Esophagus squamous epithelium (tissue), 5 donors: ENCODE measurements at regions not wholly inside any gene's neighbourhood (a gene's known extent, or its start where the extent isn't known, plus 50 kb on each side); places are given as distances from the start of the nearest gene placed in this dataset.

ENCODE experiments used
- DNase-seq: peaks from one replicate; lab custom pipeline; 2025; lab: John Stamatoyannopoulos, UW
- H3K27ac ChIP-seq, 4 donors: fragments of 200-600 bp; sonication (generic); one replicate each; pipeline ENCODE4 v1.5.1; 2016 to 2019; ENCODE audit warnings: mild to moderate bottlenecking in 1 of 4
- H3K27me3 ChIP-seq, 4 donors: fragments of 200-600 bp; sonication (generic); 1 replicate in 3 of 4; 2 replicates in 1 of 4; pipeline versions ENCODE4 v1.5.1 to v1.6.0; 2017 to 2021; ENCODE audit warnings: antibody characterized with exemption in 1 of 4
- H3K36me3 ChIP-seq, 3 donors: fragments of 200-600 bp; sonication (generic); one replicate each; pipeline ENCODE4 v1.5.1; 2016 to 2019
- H3K4me1 ChIP-seq, 3 donors: fragments of 200-600 bp; sonication (generic); one replicate each; pipeline ENCODE4 v1.5.1; 2017 to 2019
- H3K4me3 ChIP-seq, 4 donors: fragments of 200-600 bp; sonication (generic); 1 replicate in 3 of 4; 2 replicates in 1 of 4; pipeline ENCODE4 v1.5.1; 2016 to 2019; ENCODE audit warnings: mild to moderate bottlenecking in 2 of 4, moderate library complexity in 1 of 4
- H3K9me3 ChIP-seq, 3 donors: fragments of 200-600 bp; sonication (generic); one replicate each; pipeline ENCODE4 v1.5.1; 2016 to 2019
- POLR2A ChIP-seq, 4 donors: fragments of 450-650 bp; IDR thresholded peaks; one replicate each; pipeline ENCODE4 v1.6.1; 2017; ENCODE audit warnings: antibody characterized with exemption in 4 of 4, mild to moderate bottlenecking in 4 of 4, moderate library complexity in 3 of 4
- WGBS, 2 donors: methylation state at CpG; one replicate each; pipeline ENCODE4 v1.1.5; 2018; 5-methylcytosine and 5-hydroxymethylcytosine counted together
- intact Hi-C: fragments of 100-400 bp; cut with DNase I; formaldehyde crosslinking; loops from one replicate; pipeline ENCODE4 v1.15.0; 2022
- TF ChIP-seq, protein P1 (sequence below), 6 experiments: fragments of 450-650 bp in 4 of 6; fragments of 200-600 bp in 2 of 6; sonication (generic) in 2 of 6; IDR thresholded peaks; one replicate each; pipeline ENCODE4 v1.5.1; 2016 to 2019; ENCODE audit warnings: antibody characterized with exemption in 6 of 6, mild to moderate bottlenecking in 4 of 6, moderate library complexity in 4 of 6
- donor health status: DM: yes; HTN: yes; CAD: no.

GRCh38 chr1:218079820-218080219 lies 205.3 kb upstream of the RRP15 start:
- Histone ChIP-seq H3K27ac (no peak overlapping the region), H3K4me1 (no peaks in the 10 kb centered on the region), H3K4me3 (no peak overlapping the region), H3K9me3 (no peaks in the 10 kb centered on the region), H3K27me3 (no peaks in the 10 kb centered on the region), H3K36me3 (no peaks in the 10 kb centered on the region)
- no peak for TF ChIP-seq POLR2A (IDR thresholded peaks at IDR 0.05)
- TF ChIP-seq, protein P1, sequence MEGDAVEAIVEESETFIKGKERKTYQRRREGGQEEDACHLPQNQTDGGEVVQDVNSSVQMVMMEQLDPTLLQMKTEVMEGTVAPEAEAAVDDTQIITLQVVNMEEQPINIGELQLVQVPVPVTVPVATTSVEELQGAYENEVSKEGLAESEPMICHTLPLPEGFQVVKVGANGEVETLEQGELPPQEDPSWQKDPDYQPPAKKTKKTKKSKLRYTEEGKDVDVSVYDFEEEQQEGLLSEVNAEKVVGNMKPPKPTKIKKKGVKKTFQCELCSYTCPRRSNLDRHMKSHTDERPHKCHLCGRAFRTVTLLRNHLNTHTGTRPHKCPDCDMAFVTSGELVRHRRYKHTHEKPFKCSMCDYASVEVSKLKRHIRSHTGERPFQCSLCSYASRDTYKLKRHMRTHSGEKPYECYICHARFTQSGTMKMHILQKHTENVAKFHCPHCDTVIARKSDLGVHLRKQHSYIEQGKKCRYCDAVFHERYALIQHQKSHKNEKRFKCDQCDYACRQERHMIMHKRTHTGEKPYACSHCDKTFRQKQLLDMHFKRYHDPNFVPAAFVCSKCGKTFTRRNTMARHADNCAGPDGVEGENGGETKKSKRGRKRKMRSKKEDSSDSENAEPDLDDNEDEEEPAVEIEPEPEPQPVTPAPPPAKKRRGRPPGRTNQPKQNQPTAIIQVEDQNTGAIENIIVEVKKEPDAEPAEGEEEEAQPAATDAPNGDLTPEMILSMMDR (IDR thresholded peaks at IDR 0.05), result no peak
- intact Hi-C loops, result no loop called here
- 71 to 78% methylated on average over 5 of the region's 5 CpGs for WGBS, 2 donors
- no peak for DNase-seq

DNA sequence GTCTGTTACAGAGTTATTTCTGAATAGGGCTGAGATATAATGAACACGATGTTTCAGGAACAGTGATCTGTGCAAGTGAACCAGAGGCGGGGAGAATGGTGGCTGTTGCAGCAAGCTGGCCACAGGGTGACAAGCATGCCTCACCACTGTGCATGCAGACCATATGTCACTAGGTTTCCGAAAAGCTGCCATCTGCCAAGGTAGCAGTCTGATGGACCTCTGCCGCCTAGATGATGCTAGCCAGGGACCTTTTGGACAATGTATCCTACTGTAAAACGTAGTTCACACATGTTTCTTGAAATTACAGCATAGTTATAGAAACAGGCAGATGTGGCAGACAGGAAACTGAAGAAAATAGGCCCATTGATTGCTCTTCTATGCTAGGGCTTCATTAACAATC lies 204.2 kb upstream of the RRP15 start:
- DNase-seq, result no peak
- TF ChIP-seq, protein P1 (IDR thresholded peaks at IDR 0.05), result no peak
- TF ChIP-seq POLR2A (IDR thresholded peaks at IDR 0.05), result no peak
- H3K4me3 ChIP-seq, result no peak overlapping the region
- no peaks in the 10 kb centered on the region for H3K9me3 ChIP-seq
- intact Hi-C loops, result no loop called here
- no peak overlapping the region for H3K27ac ChIP-seq
- no peaks in the 10 kb centered on the region for H3K4me1 ChIP-seq
- H3K27me3 ChIP-seq, result no peaks in the 10 kb centered on the region
- 69 to 71% methylated on average over 5 of the region's 5 CpGs for WGBS, 2 donors
- H3K36me3 ChIP-seq, result no peaks in the 10 kb centered on the region

DNA sequence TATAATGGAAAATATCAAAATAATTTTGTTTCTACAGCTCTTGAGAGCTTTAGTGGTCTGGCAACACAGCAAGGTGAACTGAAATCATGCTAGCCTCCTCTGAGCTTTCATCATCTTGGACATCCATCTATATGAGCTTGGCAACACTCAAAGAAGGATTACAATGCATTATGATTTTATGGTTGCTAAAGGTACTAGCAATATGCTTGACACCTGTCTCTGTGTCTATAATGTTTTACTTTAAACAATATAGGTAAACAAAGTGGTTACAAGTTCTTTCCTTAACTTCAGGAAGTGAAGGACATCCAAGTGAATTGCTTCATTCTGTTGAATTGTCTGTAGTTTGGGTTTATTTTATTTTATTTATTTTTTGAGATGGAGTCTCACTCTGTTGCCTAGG lies 203.7 kb upstream of the RRP15 start:
- Histone ChIP-seq H3K9me3 (no peaks in the 10 kb centered on the region), H3K4me1 (no peaks in the 10 kb centered on the region), H3K27ac (no peak overlapping the region), H3K36me3 (no peaks in the 10 kb centered on the region), H3K4me3 (no peak overlapping the region), H3K27me3 (no peaks in the 10 kb centered on the region)
- TF ChIP-seq POLR2A (IDR thresholded peaks at IDR 0.05), result no peak
- TF ChIP-seq, protein P1 (IDR thresholded peaks at IDR 0.05), result no peak
- intact Hi-C loops, result no loop called here
- DNase-seq, result no peak

DNA sequence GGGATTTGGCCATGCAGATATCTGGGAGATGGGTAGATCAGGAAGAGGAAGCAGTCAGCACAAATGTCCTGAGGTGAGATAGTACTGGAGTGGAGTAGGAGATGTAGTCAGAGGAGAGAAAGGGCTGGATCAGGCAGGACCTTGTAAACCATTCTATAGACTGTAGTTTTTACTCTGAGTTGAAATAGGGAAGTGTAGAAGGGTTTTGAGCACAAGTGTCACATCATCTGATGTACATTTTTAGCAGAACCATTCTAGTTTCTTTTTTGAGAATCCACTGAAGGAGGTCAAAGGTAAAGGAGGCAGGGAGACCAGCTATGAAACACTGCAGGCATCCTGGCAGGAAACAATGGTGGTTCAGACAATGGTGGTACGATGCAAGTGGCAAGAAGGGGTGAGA lies 194.6 kb upstream of the RRP15 start:
- no peaks in the 10 kb centered on the region for H3K4me1 ChIP-seq
- no peaks in the 10 kb centered on the region for H3K27me3 ChIP-seq
- no peak overlapping the region for H3K4me3 ChIP-seq
- no peaks in the 10 kb centered on the region for H3K9me3 ChIP-seq
- no peaks in the 10 kb centered on the region for H3K36me3 ChIP-seq
- TF ChIP-seq, protein P1 (IDR thresholded peaks at IDR 0.05), result no peak
- TF ChIP-seq POLR2A (IDR thresholded peaks at IDR 0.05), result no peak
- H3K27ac ChIP-seq, result no peak overlapping the region
- DNase-seq, result no peak
- WGBS, 2 donors, result 64 to 71% methylated on average over 1 of the region's 1 CpG
- intact Hi-C loops, result no loop called here

DNA sequence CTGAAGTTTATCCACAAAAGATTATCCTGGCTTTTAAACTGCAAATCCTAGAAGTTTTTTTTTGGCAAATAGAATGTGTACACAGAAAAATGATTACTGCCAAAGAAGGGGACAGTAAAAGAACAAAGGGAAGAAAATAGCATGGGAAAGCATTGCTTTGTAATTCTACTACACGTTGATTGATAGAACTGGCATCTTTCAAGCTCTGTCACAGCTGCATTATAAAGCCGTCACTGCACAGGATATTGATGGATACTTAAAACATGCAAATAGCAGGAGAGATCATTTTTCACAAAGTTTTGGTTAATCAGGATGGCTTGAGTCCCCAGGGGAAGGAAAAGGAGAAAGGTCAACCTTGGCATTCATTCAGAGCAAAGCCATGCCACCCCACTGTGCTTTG lies 183.7 kb upstream of the RRP15 start:
- Histone ChIP-seq H3K4me1 (no peaks in the 10 kb centered on the region), H3K36me3 (no peaks in the 10 kb centered on the region), H3K9me3 (no peaks in the 10 kb centered on the region), H3K27ac (no peak overlapping the region), H3K4me3 (no peak overlapping the region), H3K27me3 (no peaks in the 10 kb centered on the region)
- TF ChIP-seq, protein P1 (IDR thresholded peaks at IDR 0.05), result no peak
- no peak for TF ChIP-seq POLR2A (IDR thresholded peaks at IDR 0.05)
- WGBS, 2 donors, result 25 to 37% methylated on average over 2 of the region's 2 CpGs
- DNase-seq, result no peak
- intact Hi-C loops, result no loop called here
